ENCODE measurements at regions not wholly inside any gene's neighbourhood (a gene's known extent, or its start where the extent isn't known, plus 50 kb on each side); places are given as distances from the start of the nearest gene placed in this dataset.
"Not testable (repeated sequence)": the region's sequence is repeated elsewhere in the genome, so short reads cannot be mapped to it uniquely, and the experiment has no call there.

GRCh38 chr13:24563087-24563486 is 50.5 kb upstream of the PARP4 start:
- DNase-seq: no peak

- DNase-seq: not testable (repeated sequence)
These were observed 51.4 kb upstream of the PARP4 start for GRCh38 chr13:24563971-24564370.

GRCh38 chr13:24564881-24565280 is 52.3 kb upstream of the PARP4 start:
- no peak for DNase-seq

GRCh38 chr13:24567593-24567992 is 55.0 kb upstream of the PARP4 start:
- not testable (repeated sequence) for DNase-seq

DNA sequence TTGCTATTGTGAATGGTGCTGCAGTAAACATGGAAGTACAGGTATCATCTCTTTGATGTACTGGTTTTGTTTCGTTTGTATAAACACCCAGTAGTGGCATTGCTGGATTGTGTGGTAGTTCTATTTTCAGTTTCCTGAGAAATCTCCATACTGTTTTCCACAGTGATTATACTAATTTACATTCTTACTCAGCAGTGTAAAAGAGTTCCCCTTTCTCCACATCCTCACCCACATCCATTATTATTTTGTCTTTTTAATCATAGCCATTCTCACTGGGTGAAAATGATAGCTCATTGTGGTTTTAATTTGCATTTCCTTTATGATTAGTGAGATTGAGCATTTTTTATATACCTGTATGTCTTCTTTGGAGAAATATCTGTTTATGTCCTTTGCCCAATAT is 62.3 kb upstream of the PARP4 start:
- no peak for DNase-seq

GRCh38 chr13:24580315-24580714 is 67.7 kb upstream of the PARP4 start:
- not testable (repeated sequence) for DNase-seq

- not testable (repeated sequence) for DNase-seq
These were observed 69.0 kb upstream of the PARP4 start for GRCh38 chr13:24581578-24581977.

GRCh38 chr13:24591697-24592096 is 79.1 kb upstream of the PARP4 start:
- DNase-seq: not testable (repeated sequence)

DNA sequence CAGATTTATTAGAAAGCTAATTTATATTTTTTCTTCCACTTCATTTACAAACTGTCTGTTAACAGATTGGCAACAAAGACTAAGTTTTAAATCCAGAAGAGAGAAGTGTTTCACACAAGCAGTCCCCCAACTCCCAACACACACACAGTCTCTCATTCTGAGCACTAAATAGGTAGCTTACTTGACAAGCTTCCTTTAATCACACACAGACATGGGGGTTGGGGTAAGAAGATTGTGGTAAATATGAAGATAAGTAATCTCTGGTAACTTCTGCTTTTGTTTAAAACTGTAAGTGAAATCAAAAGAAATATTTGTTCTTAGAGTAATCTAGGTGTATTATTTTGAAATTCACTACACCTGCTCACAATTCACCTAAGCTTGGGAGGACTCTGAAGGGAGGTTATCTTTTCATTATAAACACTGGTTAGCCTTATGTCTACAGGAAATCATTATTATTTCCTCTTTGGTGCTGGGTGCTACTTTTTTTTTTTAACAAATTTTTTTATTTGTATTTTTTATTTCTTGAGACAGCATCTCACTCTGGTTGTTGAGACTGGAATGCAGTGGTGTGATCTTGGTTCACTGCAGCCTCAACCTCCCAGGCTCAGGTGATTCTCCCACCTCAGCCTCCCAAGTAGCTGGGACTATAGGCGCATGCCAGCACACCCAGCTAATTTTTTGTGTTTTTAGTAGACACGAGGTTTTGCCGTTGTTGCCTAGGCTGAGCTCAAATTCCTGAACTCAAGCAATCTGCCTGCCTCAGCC is 82.1 kb upstream of the ATP12A start:
- not testable (repeated sequence) for DNase-seq

GRCh38 chr13:24599019-24599791 is 81.0 kb upstream of the ATP12A start:
- not testable (repeated sequence) for DNase-seq

- DNase-seq: no peak
These were observed 74.3 kb upstream of the ATP12A start for GRCh38 chr13:24605923-24606372.

- DNase-seq: no peak
These were observed 73.6 kb upstream of the ATP12A start for GRCh38 chr13:24606486-24607170.

- no peak for DNase-seq
These were observed 69.3 kb upstream of the ATP12A start for GRCh38 chr13:24610956-24611355.

GRCh38 chr13:24612726-24613125 is 67.5 kb upstream of the ATP12A start:
- no peak for DNase-seq

GRCh38 chr13:24613128-24613527 is 67.1 kb upstream of the ATP12A start:
- no peak for DNase-seq

- no peak for DNase-seq
These were observed 66.5 kb upstream of the ATP12A start for GRCh38 chr13:24613755-24614154.

- no peak for DNase-seq
These were observed 65.7 kb upstream of the ATP12A start for GRCh38 chr13:24614306-24615080.

DNA sequence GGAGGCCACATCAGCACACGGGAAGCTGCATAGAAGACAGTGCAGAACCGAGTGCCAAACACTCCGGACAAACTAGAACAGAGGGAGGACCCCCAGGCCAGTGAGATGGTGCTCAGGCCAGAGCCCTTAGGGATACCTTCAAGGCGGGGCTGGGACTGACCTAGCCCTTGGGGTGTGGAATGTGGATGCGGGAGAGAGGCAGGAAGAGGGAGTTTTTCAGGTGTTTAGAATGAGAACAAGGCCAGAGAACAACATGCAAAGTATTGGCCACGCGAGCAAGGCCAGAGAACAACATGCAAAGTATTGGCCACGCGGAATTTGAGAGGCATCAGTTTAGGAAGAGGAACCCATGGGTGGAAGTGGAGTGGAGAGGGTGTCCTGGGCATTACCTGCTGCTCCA is 65.1 kb upstream of the ATP12A start:
- DNase-seq: no peak

DNA sequence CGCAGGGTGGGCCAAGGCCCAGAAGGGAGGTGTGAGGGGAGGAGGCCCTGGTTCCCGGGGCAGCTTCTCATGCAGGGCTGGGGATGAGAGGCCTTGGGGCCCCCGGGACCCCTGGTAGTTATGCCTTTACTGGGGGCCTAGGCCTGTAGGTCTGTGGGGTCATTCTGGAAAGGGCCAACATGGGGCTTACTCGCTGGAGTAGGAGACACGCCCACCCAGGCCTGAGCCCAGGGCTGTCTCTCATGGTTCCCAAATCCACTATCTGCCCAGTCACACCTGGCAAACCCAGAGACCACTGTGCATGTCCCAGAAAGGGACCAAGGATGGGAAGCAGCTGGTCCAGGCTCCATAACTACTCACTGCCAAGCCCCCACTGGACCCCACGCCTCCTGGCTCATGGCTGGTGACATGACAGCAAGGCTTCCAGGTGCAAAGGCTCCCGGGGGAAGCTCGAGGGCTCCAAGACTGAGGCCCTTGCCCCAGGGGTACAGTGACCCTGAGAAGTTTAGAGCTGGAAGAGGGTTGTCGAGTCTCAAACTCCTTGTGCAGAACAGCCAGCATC is 64.2 kb upstream of the ATP12A start:
- DNase-seq: no peak

GRCh38 chr13:24616514-24616913 is 63.7 kb upstream of the ATP12A start:
- DNase-seq: no peak

- DNase-seq: no peak
These were observed 62.8 kb upstream of the ATP12A start for GRCh38 chr13:24617256-24618010.
